ENCODE measurements at regions not wholly inside any gene's neighbourhood (a gene's known extent, or its start where the extent isn't known, plus 50 kb on each side); places are given as distances from the start of the nearest gene placed in this dataset.

DNA sequence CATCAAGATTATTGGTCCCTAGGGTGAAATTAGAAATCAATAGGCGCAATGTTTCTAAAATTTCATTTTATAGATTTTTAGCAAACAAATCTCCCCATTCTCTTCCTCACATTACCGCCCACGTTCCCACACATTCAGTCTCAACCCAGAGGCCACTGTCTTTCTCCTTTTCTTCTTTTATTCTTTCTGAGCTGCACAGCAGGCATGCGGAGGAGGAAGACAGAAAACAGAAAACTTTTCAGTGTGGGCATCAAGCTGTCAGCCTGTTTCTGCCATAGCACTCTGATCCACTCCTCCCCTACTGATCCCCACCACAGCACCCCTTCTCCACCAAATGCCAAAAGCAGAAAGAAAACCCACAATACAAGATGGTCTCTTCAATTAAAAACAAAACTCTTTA lies 94.8 kb upstream of the ADAMTS3 start:
- TF ChIP-seq, protein P1, sequence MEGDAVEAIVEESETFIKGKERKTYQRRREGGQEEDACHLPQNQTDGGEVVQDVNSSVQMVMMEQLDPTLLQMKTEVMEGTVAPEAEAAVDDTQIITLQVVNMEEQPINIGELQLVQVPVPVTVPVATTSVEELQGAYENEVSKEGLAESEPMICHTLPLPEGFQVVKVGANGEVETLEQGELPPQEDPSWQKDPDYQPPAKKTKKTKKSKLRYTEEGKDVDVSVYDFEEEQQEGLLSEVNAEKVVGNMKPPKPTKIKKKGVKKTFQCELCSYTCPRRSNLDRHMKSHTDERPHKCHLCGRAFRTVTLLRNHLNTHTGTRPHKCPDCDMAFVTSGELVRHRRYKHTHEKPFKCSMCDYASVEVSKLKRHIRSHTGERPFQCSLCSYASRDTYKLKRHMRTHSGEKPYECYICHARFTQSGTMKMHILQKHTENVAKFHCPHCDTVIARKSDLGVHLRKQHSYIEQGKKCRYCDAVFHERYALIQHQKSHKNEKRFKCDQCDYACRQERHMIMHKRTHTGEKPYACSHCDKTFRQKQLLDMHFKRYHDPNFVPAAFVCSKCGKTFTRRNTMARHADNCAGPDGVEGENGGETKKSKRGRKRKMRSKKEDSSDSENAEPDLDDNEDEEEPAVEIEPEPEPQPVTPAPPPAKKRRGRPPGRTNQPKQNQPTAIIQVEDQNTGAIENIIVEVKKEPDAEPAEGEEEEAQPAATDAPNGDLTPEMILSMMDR (IDR thresholded peaks at IDR 0.05 in 4 of 5, conservative IDR thresholded peaks at IDR 0.05 in 1 of 5), result no peak
- no peak for TF ChIP-seq POLR2A (IDR thresholded peaks at IDR 0.05)

Data from gastrocnemius medialis (tissue), 4 donors.